HepG2 (cell line): ENCODE measurements at regions not wholly inside any gene's neighbourhood (a gene's known extent, or its start where the extent isn't known, plus 50 kb on each side); places are given as distances from the start of the nearest gene placed in this dataset.
A peak's percentile ranks its signal among the peaks of the same experiment; 100 is the strongest.

Experiments used
- ADNP ChIP-seq: sonication (generic); formaldehyde crosslinking; IDR thresholded peaks from 2 replicates; pipeline ENCODE4 v1.4.0; 2020; ENCODE audit warnings: missing genetic modification reagents
- BCL3 ChIP-seq: sonication (generic); formaldehyde crosslinking; IDR thresholded peaks from 2 replicates; pipeline ENCODE4 v1.5.1; 2020; ENCODE audit warnings: mild to moderate bottlenecking, missing genetic modification reagents, moderate library complexity
- EEA1 ChIP-seq: sonication (generic); formaldehyde crosslinking; IDR thresholded peaks from 2 replicates; pipeline ENCODE4 v1.5.1; 2020; ENCODE audit warnings: mild to moderate bottlenecking, missing genetic modification reagents, borderline replicate concordance
- ELF3 ChIP-seq: IDR thresholded peaks from 2 replicates; pipeline ENCODE4 v1.6.1; 2016; ENCODE audit warnings: missing genetic modification reagents, missing compliant biosample characterization
- ETS1 ChIP-seq: sonication (generic); formaldehyde crosslinking; IDR thresholded peaks from 2 replicates; pipeline ENCODE4 v1.4.0; 2020; ENCODE audit warnings: missing genetic modification reagents
- GABPB1 ChIP-seq: IDR thresholded peaks from 2 replicates; pipeline ENCODE4 v1.6.1; 2016; ENCODE audit warnings: mild to moderate bottlenecking, missing genetic modification reagents, moderate library complexity, missing compliant biosample characterization
- HES4 ChIP-seq: sonication (generic); formaldehyde crosslinking; IDR thresholded peaks from 2 replicates; pipeline ENCODE4 v1.9.0; 2021; ENCODE audit warnings: mild to moderate bottlenecking, missing genetic modification reagents, borderline replicate concordance
- KLF15 ChIP-seq: sonication (generic); formaldehyde crosslinking; IDR thresholded peaks from 2 replicates; pipeline ENCODE4 v1.8.1; 2023; ENCODE audit warnings: borderline replicate concordance, mild to moderate bottlenecking, inconsistent platforms, missing genetic modification reagents, mixed read lengths
- PHB2 ChIP-seq: fragments of 450-650 bp; IDR thresholded peaks from 2 replicates; pipeline ENCODE4 v1.6.1; 2018; ENCODE audit not compliant: partially characterized antibody
- PRMT3 ChIP-seq: sonication (generic); formaldehyde crosslinking; IDR thresholded peaks from 2 replicates; pipeline ENCODE4 v1.8.1; 2022; ENCODE audit warnings: low read depth, mild to moderate bottlenecking, moderate library complexity, missing genetic modification reagents, borderline replicate concordance
- SOX13 ChIP-seq, 3 experiments: fragments of 450-650 bp in 1 of 3; sonication (generic) in 1 of 3; formaldehyde crosslinking in 1 of 3; IDR thresholded peaks in 2 of 3; conservative IDR thresholded peaks in 1 of 3; 2 replicates each; pipeline versions ENCODE4 v1.5.0 to v1.6.1; 2016 to 2020; ENCODE audit warnings: antibody characterized with exemption in 1 of 3, mild to moderate bottlenecking in 1 of 3, missing compliant biosample characterization in 1 of 3, missing genetic modification reagents in 1 of 3, moderate library complexity in 1 of 3
- YY1 ChIP-seq: IDR thresholded peaks from 2 replicates; pipeline ENCODE4 v1.6.1; 2011; ENCODE audit warnings: low read length, low read depth, moderate library complexity, mild to moderate bottlenecking; ENCODE audit not compliant: insufficient read depth, insufficient replicate concordance
- ZBTB20 ChIP-seq: sonication (generic); formaldehyde crosslinking; IDR thresholded peaks from 2 replicates; pipeline ENCODE4 v1.8.1; 2023; ENCODE audit warnings: missing genetic modification reagents, low read depth, mild to moderate bottlenecking, borderline replicate concordance
- ZNF143 ChIP-seq: sonication (generic); formaldehyde crosslinking; IDR thresholded peaks from 2 replicates; pipeline ENCODE4 v1.4.0; 2020; ENCODE audit warnings: missing genetic modification reagents
- ZNF207 ChIP-seq: fragments of 450-650 bp; IDR thresholded peaks from 2 replicates; pipeline ENCODE4 v1.6.1; 2016; ENCODE audit warnings: antibody characterized with exemption, borderline replicate concordance
- ZNF317 ChIP-seq: sonication (generic); formaldehyde crosslinking; IDR thresholded peaks from 2 replicates; pipeline ENCODE4 v1.5.0; 2020; ENCODE audit warnings: mild to moderate bottlenecking, missing genetic modification reagents
- ZNF431 ChIP-seq: sonication (generic); formaldehyde crosslinking; IDR thresholded peaks from 2 replicates; pipeline ENCODE4 v1.9.0; 2022; ENCODE audit warnings: missing genetic modification reagents, low read depth, mild to moderate bottlenecking, borderline replicate concordance
- ZNF543 ChIP-seq: sonication (generic); formaldehyde crosslinking; IDR thresholded peaks from 2 replicates; pipeline ENCODE4 v1.4.0; 2020; ENCODE audit warnings: mild to moderate bottlenecking, missing genetic modification reagents
- ZNF564 ChIP-seq: sonication (generic); formaldehyde crosslinking; IDR thresholded peaks from 2 replicates; pipeline ENCODE4 v1.8.1; 2023; ENCODE audit warnings: mild to moderate bottlenecking, missing genetic modification reagents
- ZNF614 ChIP-seq: IDR thresholded peaks from 2 replicates; pipeline ENCODE4 v1.6.1; 2018; ENCODE audit warnings: missing biosample characterization, missing genetic modification reagents, inconsistent platforms, borderline replicate concordance
- ZNF75D ChIP-seq: sonication (generic); formaldehyde crosslinking; IDR thresholded peaks from 2 replicates; pipeline ENCODE4 v1.8.1; 2023; ENCODE audit warnings: missing genetic modification reagents, mild to moderate bottlenecking, borderline replicate concordance
- ZSCAN5A ChIP-seq: sonication (generic); formaldehyde crosslinking; IDR thresholded peaks from 2 replicates; pipeline ENCODE4 v1.8.0; 2022; ENCODE audit warnings: mild to moderate bottlenecking, missing genetic modification reagents, borderline replicate concordance
- TF ChIP-seq, protein P1 (sequence below): sonication (generic); formaldehyde crosslinking; IDR thresholded peaks from 2 replicates; pipeline ENCODE4 v1.5.1; 2020; ENCODE audit warnings: missing genetic modification reagents, mild to moderate bottlenecking, borderline replicate concordance

- TF ChIP-seq BCL3 (CRISPR knock-in tag) (peak; percentile 61), ZNF564 (CRISPR knock-in tag) (no peak), SOX13 (IDR thresholded peaks at IDR 0.05) (peak; percentile 81; the same call in 1 of the 2 replicates), SOX13 (CRISPR knock-in tag; conservative IDR thresholded peaks at IDR 0.05 in 1 of 2, IDR thresholded peaks at IDR 0.05 in 1 of 2) (peak in 1 of 2 experiments; percentile 19; a peak in 1 of 4 replicates), ZNF431 (CRISPR knock-in tag) (peak; percentile 90), GABPB1 (CRISPR knock-in tag) (peak; percentile 73), ELF3 (CRISPR knock-in tag) (peak; percentile 55; the same call in 1 of the 2 replicates), EEA1 (CRISPR knock-in tag) (no peak), ZBTB20 (CRISPR knock-in tag) (peak; percentile 75; the same call in 1 of the 2 replicates), ZNF317 (CRISPR knock-in tag) (0 out of 2 replicates have a peak, but pooled peaks have one; percentile 48), ZNF543 (CRISPR knock-in tag) (0 out of 2 replicates have a peak, but pooled peaks have one; percentile 14), ZNF143 (CRISPR knock-in tag) (peak; percentile 61), PRMT3 (CRISPR knock-in tag) (peak; percentile 90; the same call in 1 of the 2 replicates), HES4 (CRISPR knock-in tag) (peak; percentile 34; the same call in 1 of the 2 replicates), PHB2 (no peak), ZNF75D (CRISPR knock-in tag) (no peak), ETS1 (CRISPR knock-in tag) (peak; percentile 93; the same call in 1 of the 2 replicates), ZNF207 (no peak), ZSCAN5A (peak; percentile 95; the same call in 1 of the 2 replicates), KLF15 (peak; percentile 77; the same call in 1 of the 2 replicates), YY1 (peak; percentile 32), ADNP (no peak), ZNF614 (CRISPR knock-in tag) (peak; percentile 52)
- TF ChIP-seq, protein P1, sequence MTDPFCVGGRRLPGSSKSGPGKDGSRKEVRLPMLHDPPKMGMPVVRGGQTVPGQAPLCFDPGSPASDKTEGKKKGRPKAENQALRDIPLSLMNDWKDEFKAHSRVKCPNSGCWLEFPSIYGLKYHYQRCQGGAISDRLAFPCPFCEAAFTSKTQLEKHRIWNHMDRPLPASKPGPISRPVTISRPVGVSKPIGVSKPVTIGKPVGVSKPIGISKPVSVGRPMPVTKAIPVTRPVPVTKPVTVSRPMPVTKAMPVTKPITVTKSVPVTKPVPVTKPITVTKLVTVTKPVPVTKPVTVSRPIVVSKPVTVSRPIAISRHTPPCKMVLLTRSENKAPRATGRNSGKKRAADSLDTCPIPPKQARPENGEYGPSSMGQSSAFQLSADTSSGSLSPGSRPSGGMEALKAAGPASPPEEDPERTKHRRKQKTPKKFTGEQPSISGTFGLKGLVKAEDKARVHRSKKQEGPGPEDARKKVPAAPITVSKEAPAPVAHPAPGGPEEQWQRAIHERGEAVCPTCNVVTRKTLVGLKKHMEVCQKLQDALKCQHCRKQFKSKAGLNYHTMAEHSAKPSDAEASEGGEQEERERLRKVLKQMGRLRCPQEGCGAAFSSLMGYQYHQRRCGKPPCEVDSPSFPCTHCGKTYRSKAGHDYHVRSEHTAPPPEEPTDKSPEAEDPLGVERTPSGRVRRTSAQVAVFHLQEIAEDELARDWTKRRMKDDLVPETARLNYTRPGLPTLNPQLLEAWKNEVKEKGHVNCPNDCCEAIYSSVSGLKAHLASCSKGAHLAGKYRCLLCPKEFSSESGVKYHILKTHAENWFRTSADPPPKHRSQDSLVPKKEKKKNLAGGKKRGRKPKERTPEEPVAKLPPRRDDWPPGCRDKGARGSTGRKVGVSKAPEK (CRISPR knock-in tag), result peak; percentile 64; the same call in 1 of the 2 replicates
Measured at GRCh38 chr6:26158076-26158580, 70.9 kb downstream of the HFE start (continued).
